Fibroblast of skin of right biceps (primary cell): ENCODE measurements at regions not wholly inside any gene's neighbourhood (a gene's known extent, or its start where the extent isn't known, plus 50 kb on each side); places are given as distances from the start of the nearest gene placed in this dataset.

Experiments used
- DNase-seq: peaks from one replicate; pipeline ENCODE4 v3.0.0-alpha.2; 2013

DNA sequence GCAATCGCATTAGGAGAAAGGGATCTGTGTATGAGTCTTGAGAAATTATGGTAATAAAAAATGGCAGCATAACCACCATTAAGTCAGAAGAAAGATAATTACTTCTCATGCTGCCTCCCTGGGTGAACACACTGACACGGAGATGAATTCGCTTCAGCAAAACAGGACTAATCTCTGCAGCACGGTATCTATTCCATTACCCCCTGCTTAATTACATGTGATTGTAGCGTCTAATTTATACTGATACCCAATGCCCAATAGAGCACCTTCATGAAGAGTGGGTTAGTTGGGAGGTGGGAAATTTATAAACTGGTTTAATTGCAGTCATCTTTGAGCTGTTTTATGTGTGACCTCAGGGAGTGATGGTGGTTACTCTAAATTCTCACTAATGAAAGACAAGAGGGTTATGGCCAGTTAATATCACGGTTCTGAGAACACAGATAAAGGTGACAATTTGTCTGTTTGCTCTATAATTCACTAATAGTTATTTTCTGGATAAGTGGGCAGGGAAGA is 476.2 kb upstream of the SULF2 start:
- no peak for DNase-seq

DNA sequence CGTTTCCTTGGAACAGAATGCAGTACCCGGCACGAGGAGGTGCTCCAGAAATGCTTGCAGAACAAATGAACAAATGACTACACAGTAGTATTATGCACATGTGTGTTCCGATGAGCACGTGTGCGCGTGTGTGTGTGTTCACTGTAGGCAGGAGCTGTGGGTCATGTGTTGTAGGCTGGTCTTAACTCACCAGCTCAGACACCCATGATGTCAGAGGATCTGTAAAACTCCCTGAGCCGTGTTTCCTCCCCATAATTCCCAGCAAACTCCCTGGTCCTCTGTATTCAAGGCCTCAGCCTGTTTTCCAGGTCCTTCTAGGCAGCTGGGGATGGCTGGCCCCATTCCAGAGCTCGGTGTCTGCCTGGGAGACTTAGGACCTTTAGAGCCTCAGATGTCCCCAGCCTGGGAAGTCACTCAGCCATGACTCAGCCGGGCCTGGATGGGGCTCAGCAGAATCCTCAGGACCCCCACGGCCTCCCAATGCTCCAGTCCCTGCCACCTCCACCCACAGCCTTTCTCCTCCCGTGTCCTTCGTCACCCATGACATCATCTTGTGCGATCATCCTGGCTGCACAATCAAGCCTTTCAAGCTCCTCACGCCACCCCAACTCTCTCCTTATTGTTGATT is 475.0 kb upstream of the SULF2 start:
- no peak for DNase-seq

DNA sequence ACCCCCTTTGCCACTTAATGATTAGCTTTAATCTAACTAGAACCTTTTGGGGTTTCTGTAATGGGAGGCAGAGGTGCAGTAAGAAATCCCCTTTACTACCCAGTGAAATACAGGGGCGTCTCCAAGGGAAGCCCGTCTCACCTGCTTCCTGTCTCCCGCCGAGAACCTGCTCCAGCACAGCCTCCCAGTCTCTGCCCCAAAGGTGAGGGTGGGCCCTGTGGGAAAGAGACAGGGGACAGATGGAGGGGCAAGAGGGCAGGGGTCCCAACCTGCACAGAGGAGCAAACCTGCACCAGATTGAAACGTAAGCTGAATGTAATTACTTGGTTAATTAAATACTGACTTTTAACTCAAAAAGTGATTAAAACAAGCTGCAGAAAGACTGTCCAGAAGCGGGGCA is 474.2 kb upstream of the SULF2 start:
- DNase-seq: no peak

DNA sequence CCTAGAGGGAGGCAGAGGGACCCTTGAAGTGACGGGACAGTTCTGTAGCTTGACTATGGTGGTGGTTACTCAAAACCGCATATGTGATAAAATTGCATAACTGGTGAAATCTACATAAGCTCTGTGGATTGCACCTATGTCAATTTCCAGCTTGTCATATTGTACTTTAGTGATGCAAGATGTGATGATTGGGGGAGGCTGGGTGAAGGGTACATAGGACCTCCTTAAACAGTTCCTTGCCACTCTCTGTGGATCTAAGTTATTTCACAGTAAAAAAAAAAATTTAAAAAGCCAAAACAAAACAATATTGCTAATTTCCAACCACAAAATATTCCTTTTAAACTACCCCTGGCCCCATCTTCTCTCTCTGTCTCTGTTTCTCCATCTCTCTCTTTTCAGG is 472.6 kb upstream of the SULF2 start:
- no peak for DNase-seq

DNA sequence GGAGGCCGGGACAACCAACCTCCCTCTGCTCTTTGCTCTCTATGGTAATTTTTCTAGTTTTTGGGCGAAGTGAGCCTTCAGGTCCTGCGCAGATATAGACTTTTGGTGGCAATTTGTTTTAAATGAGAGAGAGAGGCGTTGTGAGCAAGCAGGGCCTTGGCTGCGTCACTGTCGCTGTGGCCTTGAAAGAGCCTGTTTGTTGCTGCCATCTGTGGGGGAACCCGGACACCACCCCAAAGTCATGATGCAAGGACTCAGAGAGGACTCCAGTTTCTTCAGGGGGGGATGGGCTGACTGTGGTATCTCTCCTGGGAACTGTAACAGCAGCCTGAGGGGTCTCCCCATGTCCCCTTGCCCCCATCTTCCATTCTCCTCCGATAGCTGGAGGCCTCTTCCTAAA is 462.7 kb upstream of the SULF2 start:
- DNase-seq: no peak

DNA sequence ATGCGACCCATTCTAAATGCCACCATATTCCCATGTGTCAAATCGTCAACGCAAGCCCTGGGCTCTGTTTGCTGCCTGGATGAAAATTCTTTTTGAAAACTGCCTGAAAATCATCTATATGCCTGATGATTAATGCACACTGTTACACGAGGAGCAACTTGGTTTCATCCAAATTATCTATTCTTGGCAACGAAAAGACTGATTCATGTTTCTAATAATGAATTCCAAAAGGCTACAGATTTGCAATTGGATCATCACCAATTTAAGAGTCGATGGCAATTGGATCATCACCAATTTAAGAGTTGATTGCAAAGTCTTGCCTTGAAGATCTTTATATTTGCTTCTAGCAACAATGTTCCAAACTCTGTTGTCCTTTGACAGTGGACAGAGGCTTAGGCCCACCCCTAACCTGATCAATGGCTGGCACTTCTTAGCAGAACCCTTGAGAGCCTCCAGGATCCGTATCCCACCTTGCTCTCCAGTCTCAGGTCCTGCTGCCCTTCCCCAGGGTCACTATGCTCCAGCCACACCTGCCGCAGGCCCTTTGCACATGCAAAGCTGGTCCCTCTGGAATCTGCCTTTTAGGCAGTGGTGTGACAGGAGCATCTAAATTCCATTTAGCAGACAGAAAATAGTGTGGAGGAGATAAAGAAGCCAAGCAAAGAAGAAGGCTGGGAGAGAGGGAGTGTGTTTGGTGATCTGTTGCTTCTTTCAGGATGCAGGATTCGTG is 460.9 kb upstream of the SULF2 start:
- peak; percentile 55 for DNase-seq

DNA sequence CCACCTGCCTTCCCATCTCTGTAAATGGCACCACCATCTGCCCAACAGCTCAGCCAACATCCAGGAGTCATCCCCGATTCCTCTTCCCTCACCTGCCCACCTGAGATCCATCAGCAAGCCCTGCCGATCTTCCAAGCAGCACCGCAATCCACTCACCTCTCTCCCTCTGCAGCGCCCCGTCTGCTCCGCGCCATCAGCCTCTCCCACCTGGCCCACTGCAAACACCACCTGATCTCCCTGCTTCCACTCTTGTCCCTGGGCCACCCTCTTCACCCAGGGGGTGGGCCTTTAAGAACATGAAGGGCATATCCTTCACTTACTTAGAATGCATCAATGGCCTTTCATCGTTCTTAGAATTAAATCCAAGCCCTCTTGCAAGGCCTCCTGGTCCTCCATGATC is 457.3 kb upstream of the SULF2 start:
- no peak for DNase-seq

DNA sequence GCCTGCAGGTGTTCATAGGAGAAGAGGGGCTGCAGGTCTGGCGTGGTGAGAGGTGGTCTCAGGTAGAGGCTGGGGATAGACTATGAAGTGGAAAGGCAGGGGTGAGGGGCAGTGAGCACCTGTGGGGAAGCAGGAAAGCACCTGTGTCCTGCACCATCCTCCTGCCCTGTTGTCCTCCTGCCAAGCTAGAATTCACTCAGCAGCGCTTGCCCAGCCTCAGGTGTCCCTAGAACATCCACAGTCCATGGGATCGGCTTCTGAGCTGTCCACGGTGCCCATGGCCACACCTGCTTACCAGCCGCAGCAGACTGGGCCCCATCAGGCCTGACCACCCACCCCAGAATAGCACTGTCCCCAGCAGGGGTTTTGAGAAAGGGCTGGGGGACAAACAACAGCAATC is 456.2 kb upstream of the SULF2 start:
- no peak for DNase-seq

DNA sequence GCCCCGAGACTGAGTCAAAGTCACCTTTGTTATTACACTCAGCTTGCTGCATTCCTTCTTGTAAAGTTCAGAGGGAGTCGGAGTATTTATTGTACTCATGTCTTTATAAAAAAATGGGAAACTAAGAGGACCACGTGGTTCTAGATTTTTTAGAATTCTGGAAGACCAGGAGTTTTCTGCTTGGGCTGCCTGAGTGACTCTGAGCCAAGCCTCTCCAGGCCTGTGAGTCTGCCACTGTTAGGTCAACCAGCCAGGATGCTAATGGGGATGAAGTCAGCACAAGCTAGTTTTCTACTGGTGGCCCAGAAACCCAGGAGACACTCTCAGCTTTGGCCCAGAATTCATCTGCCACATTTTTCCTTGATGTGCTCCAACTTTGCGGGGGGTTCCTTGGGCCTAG is 453.5 kb upstream of the SULF2 start:
- DNase-seq: peak; percentile 48

DNA sequence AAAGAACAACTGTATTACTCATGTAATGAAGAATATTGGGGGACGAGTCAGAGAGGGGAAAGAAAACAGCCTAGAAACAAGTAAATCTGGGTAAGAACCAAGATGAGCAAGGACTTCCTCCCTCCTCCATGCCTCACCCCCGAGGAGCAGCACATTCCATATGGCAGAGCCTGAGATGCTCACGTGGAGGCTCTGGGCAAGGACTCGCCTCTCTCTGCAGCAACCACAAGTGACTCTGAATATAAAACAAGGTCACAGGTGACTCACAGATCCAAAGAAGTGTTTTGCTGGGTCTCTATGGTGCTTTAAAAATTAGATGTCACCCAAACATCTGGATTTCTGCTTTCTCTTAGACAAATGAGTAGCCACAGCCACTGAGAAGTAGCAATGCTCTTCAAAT is 453.0 kb upstream of the SULF2 start:
- DNase-seq: peak; percentile 90

DNA sequence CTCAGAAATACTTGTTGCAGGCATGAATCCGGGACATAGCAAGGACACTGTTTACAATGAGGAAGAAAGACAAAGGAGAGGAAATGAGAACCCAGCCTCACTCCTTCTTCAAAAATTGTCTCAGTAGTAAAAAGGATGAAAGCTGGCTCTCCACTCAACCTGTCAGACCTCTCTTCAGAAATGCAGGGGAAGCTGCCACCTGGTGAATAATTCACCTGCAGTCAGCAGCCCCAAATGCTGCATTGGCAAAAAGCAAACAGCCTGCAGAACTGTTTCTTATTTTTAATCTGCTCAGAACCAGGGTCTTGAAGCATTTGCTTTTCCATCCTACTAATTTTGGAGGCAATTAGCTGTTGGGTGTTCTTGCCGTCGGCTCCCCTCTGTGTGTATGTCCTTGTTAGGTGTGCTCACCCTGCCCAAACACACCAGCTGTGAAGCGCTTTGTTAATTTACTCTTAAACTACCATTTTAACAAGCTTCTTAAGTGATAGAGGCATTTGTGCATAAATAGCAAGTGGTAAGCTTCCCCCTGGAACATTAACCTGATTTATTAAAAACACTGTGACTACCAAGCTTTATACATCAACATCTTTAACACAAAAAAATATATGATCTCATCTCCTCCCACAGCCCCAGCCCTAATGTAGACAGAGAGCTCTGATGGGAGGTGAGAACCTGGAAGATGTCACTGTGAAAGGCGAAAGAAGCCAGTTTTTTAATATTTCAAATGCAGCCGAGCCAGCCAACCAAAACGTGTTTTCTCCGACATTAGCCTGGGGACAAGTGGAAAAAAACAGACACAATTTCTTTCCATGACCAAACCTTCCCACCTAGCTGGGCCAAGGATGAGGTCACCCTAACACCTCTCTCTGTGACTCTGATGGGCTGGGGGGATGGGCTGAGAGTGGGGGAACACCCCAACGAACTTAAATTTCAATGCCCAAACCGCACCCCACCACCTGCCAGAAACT is 451.0 kb upstream of the SULF2 start:
- no peak for DNase-seq

DNA sequence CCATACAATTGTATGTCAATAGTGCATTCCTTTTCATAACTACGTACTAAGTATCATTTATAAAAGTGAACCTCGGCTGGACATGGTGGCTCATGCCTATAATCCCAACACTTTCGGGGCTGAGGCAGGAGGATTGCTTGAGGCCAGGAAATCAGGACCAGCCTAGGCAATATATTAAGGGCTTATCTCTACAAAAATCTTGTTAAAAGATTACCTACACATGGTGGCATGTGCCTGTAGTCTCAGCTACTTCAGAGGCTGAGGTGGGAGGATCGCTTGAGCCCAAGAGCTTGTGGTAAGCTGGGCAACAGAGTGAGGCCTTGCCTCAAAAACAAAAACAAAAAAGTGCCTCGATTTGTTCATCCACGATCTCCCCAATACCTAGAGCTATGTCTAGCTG is 449.7 kb upstream of the SULF2 start:
- DNase-seq: no peak

DNA sequence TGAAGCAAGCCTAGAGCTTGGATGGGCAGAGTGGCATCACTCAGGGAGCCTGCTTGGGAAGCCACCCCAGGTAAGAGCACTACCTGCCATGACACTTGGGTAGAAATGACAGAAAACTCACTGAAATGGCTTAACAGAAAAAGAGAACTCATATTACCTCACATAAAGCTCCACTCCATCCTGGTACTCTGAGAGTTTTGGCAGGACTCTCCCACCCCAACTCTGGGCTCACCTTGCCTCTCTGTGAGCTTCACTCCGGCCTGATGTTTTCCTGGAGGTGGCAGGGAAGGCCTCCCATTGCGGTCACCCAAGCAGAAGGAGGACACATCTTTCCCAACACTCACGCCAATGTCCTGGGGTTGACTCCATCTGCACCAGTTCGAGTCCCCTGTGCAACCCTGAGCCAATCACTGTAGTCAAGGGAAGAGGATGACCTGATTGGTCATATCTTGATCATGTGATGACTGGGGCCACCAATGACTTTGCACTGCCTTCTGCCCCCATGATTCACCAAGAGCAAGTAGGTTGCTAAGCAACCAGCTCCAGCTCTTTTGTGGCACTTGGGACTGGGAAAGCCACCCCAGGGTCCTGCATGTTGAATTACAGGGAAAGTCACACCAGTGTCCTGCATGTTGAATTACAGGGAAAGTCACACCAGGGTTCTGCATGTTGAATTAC is 446.1 kb upstream of the SULF2 start:
- DNase-seq: no peak

DNA sequence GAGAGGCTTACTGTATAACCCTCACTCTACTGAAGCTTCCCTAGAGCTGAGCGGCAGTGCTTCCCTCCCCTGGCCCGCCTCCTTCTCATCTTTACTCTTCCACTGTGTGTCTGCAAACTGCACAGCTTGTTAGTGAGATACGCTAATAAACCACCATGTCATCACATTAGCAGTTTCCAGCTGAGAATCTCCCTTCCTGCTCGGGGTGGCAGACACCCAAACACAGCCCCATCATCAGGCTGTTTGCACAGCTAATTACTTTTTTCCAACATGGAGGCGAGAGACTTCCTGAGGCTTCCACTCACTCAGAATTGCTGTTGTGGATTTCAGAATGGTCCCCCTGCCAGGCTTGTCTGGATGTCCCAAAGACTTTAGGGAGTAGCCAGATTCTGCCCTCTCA is 444.9 kb upstream of the SULF2 start:
- peak; percentile 30 for DNase-seq

DNA sequence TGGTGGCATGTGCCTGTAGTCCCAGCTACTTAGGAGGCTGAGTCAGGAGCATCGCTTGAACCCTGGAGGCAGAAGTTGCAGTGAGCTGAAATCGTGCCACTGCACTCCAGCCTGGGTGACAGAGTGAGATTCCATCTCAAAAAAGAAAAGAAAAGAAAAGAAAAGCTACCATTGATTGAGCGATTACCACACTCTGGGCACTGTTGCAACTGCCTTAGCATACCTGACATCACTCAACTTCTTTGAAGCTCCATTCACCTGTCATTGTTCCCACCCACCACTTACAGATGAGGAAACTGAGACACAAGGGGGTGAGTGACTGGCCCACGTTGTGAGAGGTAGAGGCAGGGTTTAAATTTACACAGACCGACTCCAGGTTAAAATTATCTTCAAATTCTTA is 442.1 kb upstream of the SULF2 start:
- DNase-seq: no peak

DNA sequence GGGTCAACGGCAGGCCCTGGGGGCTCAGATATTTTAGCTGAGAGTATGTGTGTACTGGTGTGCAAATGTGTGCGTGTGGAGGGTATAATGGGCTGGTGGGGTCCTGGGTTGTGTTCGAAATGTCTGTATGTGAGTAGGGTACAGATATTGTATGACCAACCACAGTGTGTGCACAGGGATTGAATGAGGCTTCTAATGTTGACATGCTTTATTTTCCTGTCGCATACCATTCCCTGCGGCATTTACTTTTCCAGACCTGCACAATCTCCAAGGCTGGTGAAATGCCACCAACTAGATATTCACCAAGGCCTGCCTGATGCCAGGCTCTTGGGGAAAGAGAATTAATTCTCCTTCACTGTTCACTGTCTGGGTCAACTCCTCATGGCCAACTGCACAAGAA is 441.4 kb upstream of the SULF2 start:
- DNase-seq: no peak

DNA sequence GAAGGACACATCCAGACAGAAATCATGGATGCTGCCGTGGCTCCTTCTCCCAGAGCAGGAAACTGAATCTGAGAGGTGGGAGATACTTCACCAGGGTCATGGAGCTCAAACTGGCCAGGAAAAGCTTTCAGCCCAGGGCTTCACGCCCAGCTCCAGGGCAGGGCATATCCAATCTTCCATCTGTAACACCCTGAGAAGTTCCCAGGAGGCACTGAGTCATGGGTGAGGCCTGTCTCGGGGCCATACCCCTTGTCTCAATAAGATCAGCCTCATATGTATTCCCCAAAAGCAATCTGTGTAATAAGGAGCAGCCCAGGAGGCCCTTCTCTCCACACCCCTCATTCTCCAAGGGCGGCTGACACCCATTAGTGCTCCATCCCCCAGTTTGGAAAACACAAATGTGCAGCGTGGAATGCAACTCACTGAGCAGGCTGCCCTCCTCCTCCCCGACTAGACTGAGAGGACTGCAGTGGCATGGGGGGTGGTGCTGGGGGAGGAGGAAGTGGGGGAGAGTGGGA is 439.3 kb upstream of the SULF2 start:
- DNase-seq: peak; percentile 64

DNA sequence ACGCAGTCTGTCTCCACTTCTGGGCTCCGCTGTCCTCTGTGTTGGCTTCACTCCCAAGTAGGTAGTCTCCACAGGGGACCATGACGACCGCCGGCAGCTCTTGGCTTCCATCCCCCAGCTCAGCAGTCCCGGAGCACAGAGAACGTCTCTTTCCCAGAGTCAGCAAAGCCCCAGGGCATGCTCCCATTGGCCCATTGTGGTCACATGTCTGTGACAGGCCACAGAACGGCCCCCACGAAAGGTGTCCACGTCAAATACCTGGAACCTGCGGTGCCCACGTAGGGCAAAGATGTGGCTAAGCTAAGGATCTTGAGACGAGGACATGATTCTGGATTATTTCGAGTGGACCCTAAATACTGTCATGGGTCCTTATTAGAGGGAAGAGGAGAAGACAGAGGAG is 438.4 kb upstream of the SULF2 start:
- no peak for DNase-seq

DNA sequence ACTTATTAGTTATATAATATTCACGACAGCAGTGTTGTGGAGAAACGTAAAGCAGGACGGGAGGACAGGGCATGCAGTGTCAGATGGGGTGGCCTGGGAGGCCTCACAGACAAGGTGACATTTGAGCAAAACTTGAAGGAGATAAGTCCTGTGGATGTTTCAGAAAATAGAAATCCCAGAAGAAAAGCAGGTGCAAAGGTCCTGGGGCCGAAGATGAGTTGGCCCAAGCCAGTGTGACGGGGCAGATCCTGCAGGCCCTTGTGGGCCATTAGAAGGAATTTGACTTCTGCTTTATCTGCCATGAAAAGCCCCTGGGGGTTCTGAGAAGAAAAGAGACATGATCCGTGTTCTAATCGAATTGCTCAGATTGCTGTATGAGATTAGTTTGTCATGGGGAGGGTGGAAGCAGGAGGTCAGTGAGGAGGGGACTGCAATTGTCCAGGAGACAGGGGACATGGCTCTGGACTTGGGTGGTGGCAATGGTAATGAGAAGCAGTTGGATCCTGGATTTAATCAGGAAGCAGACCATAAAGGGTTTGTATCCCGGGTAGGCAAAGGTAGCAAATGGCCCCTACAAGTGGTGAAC is 437.4 kb upstream of the SULF2 start:
- DNase-seq: no peak

DNA sequence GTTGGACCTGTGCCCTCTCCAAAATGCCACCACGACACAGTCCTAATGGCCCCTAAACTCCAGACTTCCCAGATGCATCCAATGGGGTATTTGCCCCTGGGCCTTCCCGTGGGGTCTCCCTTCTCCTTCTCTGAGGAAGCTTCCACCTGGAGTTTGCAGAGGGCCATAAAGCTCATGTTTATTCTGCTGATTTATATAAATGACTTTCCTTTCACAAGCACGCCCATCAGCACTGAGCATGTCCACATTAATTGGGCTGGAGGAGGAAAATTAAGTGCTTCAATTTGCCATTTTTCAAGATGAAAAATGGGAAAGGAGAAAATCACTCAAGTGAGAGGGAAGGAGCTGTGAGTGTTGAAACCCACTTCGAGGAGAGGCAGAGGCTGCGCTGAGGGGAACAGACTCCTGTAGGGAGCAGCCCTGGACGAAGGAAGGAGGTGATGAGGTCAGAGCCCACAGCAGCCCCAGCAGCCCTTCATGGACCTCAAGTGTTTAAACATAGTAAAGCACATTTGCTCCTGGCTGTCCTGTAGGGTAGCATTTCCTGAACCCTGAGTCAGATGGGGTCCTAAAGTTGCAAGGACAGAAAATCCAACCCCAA is 434.9 kb upstream of the SULF2 start:
- no peak for DNase-seq

DNA sequence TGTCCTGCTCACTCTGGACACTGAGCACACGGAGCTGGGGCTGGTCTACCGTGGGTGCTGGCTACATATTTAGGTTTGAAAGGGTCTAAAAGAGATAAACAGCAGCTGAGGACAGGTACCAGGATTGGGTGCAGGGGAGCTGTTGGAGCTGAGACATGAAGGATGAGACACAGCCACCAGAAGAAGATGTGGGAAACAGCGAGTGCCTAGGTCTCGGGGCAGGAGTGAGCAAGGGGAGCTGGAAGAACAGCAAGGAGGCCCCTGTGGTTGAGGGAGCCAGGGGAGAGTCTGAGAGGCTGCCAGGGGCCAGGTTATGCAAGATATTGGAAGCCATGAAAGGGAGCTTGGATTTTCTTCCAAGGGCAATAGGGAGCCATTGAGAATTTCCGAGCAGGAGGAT is 434.0 kb upstream of the SULF2 start:
- DNase-seq: no peak

DNA sequence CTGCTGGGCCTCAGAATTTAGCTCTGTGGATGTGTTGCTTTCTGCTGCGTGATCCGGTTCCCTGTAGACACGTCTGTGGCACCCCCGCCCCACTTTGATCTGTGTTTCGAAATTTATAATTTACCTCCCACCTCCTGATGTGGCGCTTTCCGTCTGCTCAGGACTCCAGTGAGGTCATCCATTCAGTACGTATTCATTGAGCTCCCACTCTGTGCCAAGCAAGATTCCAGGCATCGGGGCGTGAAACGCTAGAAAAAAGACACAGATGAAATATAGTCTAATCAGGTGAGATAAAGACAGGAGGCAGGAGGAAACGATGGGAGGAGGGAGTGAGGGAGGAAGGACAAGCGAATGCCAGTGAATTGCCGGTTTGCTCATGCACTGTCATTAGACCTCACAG is 431.9 kb upstream of the SULF2 start:
- no peak for DNase-seq
